RWPE1 (cell line): ENCODE measurements at regions not wholly inside any gene's neighbourhood (a gene's known extent, or its start where the extent isn't known, plus 50 kb on each side); places are given as distances from the start of the nearest gene placed in this dataset.

Experiments used
- CTCF ChIA-PET: fragments of 350-600 bp; sonication (Branson Sonifier 250); formaldehyde crosslinking; extraction: SDS; loops from one replicate; lab custom pipeline; 2021; lab: Yijun Ruan, JAX
- POLR2A ChIA-PET: fragments of 400-600 bp; formaldehyde crosslinking; extraction: SDS; loops from one replicate; lab custom pipeline; 2020; ENCODE audit warnings: antibody characterized with exemption; ENCODE audit not compliant: low non-redundant PET; lab: Yijun Ruan, JAX
- DNase-seq: peaks from one replicate; pipeline ENCODE4 v3.0.0; 2012; ENCODE audit warnings: low spot score
- H3K27ac ChIP-seq: fragments of 450-650 bp; 2 replicates; pipeline ENCODE4 v1.5.1; 2017
- CTCF ChIP-seq: fragments of 450-650 bp; conservative IDR thresholded peaks from 2 replicates; pipeline ENCODE4 v1.5.1; 2017; ENCODE audit warnings: low read depth, mild to moderate bottlenecking

GRCh38 chr7:33798686-33799325, 106.5 kb upstream of the BMPER start:
- no peak overlapping the region for H3K27ac ChIP-seq
- no peak for TF ChIP-seq CTCF
- ChIA-PET CTCF (no interaction called here), POLR2A (no interaction called here)
- no peak for DNase-seq

- DNase-seq = no peak
- no peak overlapping the region for H3K27ac ChIP-seq
- CTCF ChIA-PET = no interaction called here
- TF ChIP-seq CTCF = no peak
- POLR2A ChIA-PET = no interaction called here
Observed at GRCh38 chr7:33799766-33800165, 105.6 kb upstream of the BMPER start.

- POLR2A ChIA-PET = no interaction called here
- TF ChIP-seq CTCF = no peak
- H3K27ac ChIP-seq = no peak overlapping the region
- CTCF ChIA-PET = interaction anchor here (0.7 kb wide), 1 partner anchor 57 kb away, joined by 9 read pairs; no protein-coding TSS in a partner anchor
- no peak for DNase-seq
Observed at GRCh38 chr7:33802600-33802999, 102.7 kb upstream of the BMPER start.

- POLR2A ChIA-PET = no interaction called here
- TF ChIP-seq CTCF = no peak
- DNase-seq = no peak
- no peak overlapping the region for H3K27ac ChIP-seq
- CTCF ChIA-PET = interaction anchor here (0.6 kb wide), 1 partner anchor 775 kb away, joined by 4 read pairs; no protein-coding TSS in a partner anchor
Observed at GRCh38 chr7:33804140-33804660, 101.1 kb upstream of the BMPER start.

GRCh38 chr7:33805630-33806233, 99.6 kb upstream of the BMPER start:
- peak; percentile 25 for DNase-seq
- CTCF ChIA-PET = no interaction called here
- POLR2A ChIA-PET = no interaction called here
- H3K27ac ChIP-seq = no peak overlapping the region
- no peak for TF ChIP-seq CTCF

- DNase-seq = no peak
- H3K27ac ChIP-seq = peak overlapping the region; percentile 82; the same call in 1 of the 2 replicates
- ChIA-PET POLR2A (no interaction called here), CTCF (interaction anchor here (1.7 kb wide), 1 partner anchor 126 kb away, joined by 7 read pairs; no protein-coding TSS in a partner anchor)
- TF ChIP-seq CTCF = no peak
Observed at GRCh38 chr7:33806298-33807154, 98.8 kb upstream of the BMPER start.
